Prostate gland (tissue), 2 donors: ENCODE measurements at regions not wholly inside any gene's neighbourhood (a gene's known extent, or its start where the extent isn't known, plus 50 kb on each side); places are given as distances from the start of the nearest gene placed in this dataset.
"Not testable (repeated sequence)": the region's sequence is repeated elsewhere in the genome, so short reads cannot be mapped to it uniquely, and the experiment has no call there.

ENCODE experiments used
- CTCF ChIP-seq, 4 experiments: fragments of 200-600 bp in 2 of 4; fragments of 450-650 bp in 2 of 4; sonication (generic) in 2 of 4; IDR thresholded peaks; 1 replicate in 3 of 4; 2 replicates in 1 of 4; pipeline ENCODE4 v1.5.1; 2016 to 2019; ENCODE audit warnings: antibody characterized with exemption in 4 of 4, mild to moderate bottlenecking in 2 of 4, moderate library complexity in 2 of 4
- POLR2A ChIP-seq: fragments of 450-650 bp; IDR thresholded peaks from one replicate; pipeline ENCODE4 v1.6.1; 2016; ENCODE audit warnings: antibody characterized with exemption, mild to moderate bottlenecking
- POLR2AphosphoS5 ChIP-seq: sonication (generic); formaldehyde crosslinking; IDR thresholded peaks from one replicate; pipeline ENCODE4 v1.6.1; 2017; ENCODE audit warnings: antibody characterized with exemption

DNA sequence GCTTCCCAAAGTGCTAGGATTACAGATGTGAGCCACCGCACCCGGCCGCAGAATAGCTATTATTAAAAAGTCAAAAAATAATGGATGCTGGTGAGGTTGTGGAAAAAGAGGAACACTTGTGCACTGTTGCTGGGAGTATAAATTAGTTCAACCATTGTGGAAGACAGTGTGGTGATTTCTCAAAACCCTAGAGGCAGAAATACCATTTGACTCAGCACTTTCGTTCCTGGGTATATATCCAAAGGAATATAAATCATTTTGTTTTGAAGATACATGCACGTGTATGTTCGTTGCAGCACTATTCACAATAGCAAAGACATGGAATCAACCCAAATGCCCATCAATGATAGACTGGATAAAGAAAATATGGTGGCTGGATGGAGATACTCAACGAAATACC, 132.1 kb upstream of the MED13 start:
- not testable (repeated sequence) for TF ChIP-seq CTCF (IDR thresholded peaks at IDR 0.05); POLR2AphosphoS5; POLR2A
